ENCODE measurements at regions not wholly inside any gene's neighbourhood (a gene's known extent, or its start where the extent isn't known, plus 50 kb on each side); places are given as distances from the start of the nearest gene placed in this dataset.
A peak's percentile ranks its signal among the peaks of the same experiment; 100 is the strongest.

GRCh38 chr10:111458256-111458655 lies 381.4 kb downstream of the ADRA2A start:
- DNase-seq, result no peak

- DNase-seq, result no peak
Measured at GRCh38 chr10:111459967-111460366, 383.1 kb downstream of the ADRA2A start.

DNA sequence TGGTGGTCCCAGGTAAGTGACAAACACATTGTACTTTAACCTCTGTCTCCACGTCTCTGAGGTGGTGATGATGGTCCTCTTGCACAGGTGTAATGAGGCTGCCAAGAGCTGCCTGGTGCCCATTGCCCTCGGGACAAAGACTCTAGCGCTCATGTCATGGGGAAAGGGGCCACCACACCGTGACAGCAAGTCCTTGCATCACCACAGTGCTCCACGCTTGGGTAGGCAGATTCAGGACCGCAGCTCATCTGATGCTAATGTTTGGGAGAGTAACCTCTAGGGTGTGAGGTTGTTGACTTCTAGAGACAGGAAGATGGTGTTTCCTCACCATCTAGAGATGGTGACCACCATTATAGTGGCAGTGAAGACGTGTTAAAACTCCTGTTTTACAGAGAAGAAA lies 395.6 kb downstream of the ADRA2A start:
- DNase-seq, result no peak

- no peak for DNase-seq
Measured at GRCh38 chr10:111473361-111473760, 396.5 kb downstream of the ADRA2A start.

DNA sequence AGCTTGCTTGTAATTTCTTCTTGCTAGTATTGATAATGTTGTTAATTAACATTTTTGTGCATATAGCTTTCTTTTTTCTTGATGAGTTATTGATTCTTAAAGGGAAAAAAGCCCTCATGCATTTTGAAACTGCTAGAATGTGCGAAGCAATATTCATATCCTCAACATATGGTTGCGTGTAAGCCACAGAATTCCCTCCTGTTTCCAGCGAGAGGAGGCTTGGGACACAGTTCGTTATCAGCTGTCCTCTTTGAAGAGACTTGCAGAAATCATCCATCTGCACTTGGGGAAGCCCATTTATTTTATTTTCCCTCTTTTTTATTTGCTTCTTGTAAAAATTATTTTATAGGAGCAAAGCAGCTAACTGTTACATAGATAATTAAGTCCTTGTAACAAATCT lies 398.0 kb downstream of the ADRA2A start:
- no peak for DNase-seq

GRCh38 chr10:111475720-111476119 lies 398.9 kb downstream of the ADRA2A start:
- DNase-seq, result no peak

DNA sequence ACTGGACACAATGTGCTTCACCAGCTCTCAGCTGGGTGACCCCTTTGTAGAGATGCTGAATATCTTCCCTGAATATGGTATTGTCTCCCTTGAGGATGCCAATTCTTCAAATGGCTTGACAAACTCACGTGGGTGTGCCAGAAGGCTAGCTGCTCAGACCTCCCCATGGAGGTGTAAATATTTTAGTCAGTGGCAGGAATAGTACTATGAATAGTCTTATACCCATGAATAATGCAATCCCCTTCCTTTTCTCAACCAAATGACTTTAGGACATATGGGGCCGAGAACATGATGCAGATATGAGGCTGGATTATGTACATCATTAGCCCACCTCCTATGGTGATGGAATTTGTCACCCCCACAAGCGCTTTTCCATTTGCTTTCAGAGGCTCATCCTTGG lies 401.8 kb downstream of the ADRA2A start:
- DNase-seq, result no peak

GRCh38 chr10:111479966-111480365 lies 403.1 kb downstream of the ADRA2A start:
- DNase-seq, result no peak

- peak; percentile 33 for DNase-seq
Measured at GRCh38 chr10:111481261-111481826, 404.5 kb downstream of the ADRA2A start.

- DNase-seq, result no peak
Measured at GRCh38 chr10:111481866-111482265, 405.0 kb downstream of the ADRA2A start.

DNA sequence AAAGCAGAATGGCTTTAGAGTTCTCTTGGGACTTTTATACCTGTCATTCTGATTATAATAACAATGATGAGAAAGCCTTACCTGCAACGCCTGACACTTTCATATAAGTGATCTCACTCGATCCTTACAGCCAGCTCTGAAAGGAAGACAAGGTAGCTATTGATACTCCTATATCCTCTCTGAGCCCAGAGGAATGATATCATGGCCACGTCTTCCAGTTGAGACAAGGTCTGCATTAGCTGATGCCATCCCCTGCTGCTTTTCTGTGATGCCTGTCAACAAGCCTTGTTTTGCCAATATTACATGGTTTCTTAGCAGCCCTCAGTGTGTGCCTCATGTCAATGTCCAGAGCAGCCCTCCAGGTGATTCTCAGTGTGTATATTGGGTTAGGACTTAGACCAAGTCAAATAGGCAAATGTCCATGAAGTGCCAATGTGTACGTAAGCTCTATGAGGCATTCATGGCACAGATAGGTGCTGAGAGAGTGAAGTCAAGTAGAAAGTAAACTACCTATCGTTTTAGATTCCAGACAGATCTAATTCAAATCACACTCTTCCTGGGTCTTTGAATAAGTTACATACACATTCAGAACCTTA lies 405.9 kb downstream of the ADRA2A start:
- no peak for DNase-seq

DNA sequence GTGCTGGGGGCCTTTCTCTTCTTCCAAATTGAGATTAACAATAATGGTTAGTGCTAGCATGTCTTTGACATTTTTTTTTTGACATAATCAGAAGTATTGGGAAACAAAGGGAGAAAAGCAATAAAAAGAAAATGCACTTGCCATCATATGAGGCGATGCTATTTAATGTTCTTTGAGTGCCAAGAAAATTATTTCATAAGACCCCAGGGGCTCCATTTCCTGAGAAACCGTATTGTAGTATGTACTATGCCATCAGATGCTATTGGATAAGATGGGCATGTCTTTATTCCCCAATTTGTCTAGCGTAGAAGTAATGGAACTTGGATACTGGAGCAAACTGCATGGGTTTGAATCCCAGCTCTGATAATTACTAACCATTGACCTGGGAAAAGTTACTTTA lies 408.9 kb downstream of the ADRA2A start:
- no peak for DNase-seq

- DNase-seq, result no peak
Measured at GRCh38 chr10:111486346-111486745, 409.5 kb downstream of the ADRA2A start.

- DNase-seq, result no peak
Measured at GRCh38 chr10:111488668-111489067, 411.8 kb downstream of the ADRA2A start.

GRCh38 chr10:111491154-111491553 lies 414.3 kb downstream of the ADRA2A start:
- no peak for DNase-seq

DNA sequence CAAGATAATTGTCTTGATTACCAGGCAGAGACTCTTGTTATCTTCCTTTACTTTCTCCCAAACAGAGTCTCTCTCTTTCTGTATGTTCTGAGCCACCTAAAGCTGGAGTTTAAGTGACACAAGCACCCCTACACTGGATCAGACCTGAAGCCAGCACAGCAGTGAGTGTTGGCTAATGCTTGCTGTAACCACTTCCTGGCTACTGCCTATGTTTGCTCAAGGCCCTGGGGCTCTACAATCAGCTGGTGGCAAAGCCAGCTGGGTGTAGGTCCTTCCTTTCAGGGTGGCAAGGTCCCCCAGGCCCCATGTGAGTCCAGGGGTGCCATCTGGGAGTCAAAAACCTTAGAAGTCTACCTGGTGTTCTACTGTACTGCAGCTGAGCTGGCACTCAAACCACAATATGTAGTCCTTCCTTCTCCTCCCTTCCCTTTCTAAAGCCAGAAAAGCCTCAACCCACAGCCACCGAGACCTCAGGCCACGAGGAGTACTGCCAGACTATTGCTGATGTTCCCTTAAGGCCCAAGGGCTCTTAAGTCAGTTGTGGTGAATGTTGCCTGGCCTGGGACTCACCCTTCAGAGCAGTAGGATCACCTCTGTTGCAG lies 416.3 kb downstream of the ADRA2A start:
- DNase-seq, result peak; percentile 87

GRCh38 chr10:111498560-111498959 lies 421.7 kb downstream of the ADRA2A start:
- DNase-seq, result no peak

- no peak for DNase-seq
Measured at GRCh38 chr10:111504376-111504775, 427.5 kb downstream of the ADRA2A start.

DNA sequence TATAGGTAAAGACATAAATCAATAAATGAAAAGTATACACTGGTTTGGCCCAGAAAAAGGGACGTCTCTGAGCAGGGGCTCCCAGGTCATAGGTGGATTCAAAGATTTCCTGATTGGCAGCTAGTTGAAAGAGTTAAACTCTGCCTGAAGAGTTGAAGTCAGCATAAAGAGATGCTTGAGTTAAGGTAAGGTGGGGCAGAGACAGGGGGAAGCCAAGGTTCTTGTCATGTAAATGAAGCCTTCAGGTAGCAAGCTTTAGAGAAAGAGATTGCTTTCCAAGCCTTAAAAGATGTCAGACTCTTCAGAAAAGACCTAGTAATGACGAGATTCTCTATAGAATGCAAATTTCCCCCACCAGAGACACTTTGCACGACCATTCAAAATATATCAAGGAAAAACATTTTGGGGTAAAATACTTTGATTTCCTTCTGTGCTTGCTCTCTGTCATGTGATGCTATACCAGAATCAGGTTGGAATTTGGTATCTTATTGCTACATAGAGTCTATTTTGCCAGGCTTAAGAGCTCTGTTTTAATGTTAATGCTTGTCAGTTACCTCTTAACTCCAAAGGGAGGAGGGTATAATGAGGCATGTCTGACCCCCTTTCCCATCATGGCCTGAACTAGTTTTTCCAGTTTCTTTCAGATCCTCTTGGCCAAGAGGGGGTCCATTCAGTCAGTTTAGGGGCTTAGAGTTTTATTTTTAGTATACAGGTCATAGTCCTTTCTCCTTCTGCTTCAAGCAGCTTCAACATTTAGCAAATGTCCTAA lies 429.6 kb downstream of the ADRA2A start:
- DNase-seq, result no peak

GRCh38 chr10:111511751-111512150 lies 434.9 kb downstream of the ADRA2A start:
- no peak for DNase-seq

GRCh38 chr10:111515264-111515663 lies 438.4 kb downstream of the ADRA2A start:
- DNase-seq, result no peak

DNA sequence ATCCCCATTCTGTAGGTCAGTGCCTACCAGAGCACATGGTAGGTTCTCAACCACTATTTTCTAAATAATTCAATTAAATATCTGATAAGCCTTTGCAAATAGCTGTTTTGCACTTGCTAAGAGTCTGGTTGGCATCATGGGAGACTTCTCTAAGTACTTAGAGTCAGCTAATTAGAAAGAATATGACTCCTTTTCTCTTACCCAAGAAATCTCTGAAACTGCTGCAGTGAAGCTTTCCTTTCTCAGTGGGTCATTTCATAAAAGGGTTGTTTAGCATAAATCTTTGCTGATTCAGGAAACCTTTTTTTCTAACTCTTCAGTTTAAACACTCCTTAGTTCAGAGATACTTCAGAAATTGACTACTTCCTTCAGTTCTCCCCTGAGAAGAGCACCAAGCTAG lies 438.9 kb downstream of the ADRA2A start:
- DNase-seq, result no peak

DNA sequence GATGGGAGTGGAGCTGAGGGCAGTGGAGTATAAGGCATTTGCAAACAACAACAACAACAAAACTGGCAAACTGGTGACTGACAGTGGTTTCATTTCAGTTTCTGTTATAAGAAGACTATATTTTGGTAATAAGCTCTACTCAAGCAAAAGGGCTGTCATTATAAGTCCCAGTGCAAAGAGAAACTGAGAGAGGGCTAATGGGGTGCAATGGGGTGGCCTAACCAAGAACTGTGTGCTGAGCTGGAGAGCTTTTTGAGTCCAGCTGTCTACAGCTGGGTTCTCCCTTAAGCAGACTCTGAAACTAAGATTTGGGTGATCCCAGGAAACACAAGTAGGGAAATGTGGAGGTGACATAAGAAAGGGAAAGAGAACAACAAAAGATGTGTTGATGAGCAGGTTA lies 439.3 kb downstream of the ADRA2A start:
- DNase-seq, result no peak

DNA sequence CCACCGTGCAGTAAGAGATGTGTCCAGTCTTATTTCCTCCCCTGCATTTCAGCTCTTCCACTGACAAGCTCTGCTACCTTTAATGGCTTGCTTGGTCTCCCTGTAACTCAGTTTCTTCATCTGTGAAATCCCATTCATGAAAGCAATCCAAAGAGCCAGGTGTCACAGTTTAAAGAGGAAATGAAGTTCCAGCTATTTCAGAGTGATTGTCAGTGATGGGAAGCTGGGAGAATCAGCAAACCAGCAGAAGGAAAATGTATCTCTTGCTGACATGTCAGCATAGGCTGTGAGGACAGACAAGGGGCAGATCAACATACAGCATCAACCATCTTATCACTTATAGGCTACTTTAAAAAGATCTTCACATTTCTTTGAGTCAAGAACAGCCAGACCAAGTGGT lies 445.3 kb downstream of the ADRA2A start:
- DNase-seq, result no peak
